Testis (tissue), 2 donors: ENCODE measurements at regions not wholly inside any gene's neighbourhood (a gene's known extent, or its start where the extent isn't known, plus 50 kb on each side); places are given as distances from the start of the nearest gene placed in this dataset.

Experiments used
- POLR2A ChIP-seq: fragments of 450-650 bp; IDR thresholded peaks from one replicate; pipeline ENCODE4 v1.6.1; 2017; ENCODE audit warnings: antibody characterized with exemption, mild to moderate bottlenecking, moderate library complexity
- TF ChIP-seq, protein P1 (sequence below), 3 experiments: fragments of 450-650 bp in 2 of 3; fragments of 200-600 bp in 1 of 3; sonication (generic) in 1 of 3; IDR thresholded peaks; one replicate each; pipeline ENCODE4 v1.5.1; 2016 to 2019; ENCODE audit warnings: antibody characterized with exemption in 3 of 3, mild to moderate bottlenecking in 2 of 3, moderate library complexity in 1 of 3

DNA sequence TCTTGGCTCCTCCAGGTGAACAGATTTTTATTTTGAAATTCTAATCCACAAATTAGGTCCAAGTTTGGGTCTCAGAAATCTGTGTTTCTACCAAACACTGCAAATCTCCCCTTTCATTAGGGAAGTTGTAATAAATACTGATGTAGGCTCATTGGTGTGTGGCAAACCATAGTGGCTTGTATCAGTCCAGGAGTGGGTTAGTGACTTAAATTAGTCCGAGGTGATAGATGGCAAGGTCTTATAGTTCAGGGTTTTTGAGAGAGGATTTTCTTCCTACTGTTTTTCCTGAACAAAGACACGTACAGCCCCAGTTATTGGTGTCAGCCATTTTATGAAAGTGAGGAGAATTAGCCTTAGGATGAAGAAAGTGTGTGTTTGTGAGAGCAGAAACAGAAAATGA is 74.6 kb downstream of the RPRM start:
- TF ChIP-seq, protein P1, sequence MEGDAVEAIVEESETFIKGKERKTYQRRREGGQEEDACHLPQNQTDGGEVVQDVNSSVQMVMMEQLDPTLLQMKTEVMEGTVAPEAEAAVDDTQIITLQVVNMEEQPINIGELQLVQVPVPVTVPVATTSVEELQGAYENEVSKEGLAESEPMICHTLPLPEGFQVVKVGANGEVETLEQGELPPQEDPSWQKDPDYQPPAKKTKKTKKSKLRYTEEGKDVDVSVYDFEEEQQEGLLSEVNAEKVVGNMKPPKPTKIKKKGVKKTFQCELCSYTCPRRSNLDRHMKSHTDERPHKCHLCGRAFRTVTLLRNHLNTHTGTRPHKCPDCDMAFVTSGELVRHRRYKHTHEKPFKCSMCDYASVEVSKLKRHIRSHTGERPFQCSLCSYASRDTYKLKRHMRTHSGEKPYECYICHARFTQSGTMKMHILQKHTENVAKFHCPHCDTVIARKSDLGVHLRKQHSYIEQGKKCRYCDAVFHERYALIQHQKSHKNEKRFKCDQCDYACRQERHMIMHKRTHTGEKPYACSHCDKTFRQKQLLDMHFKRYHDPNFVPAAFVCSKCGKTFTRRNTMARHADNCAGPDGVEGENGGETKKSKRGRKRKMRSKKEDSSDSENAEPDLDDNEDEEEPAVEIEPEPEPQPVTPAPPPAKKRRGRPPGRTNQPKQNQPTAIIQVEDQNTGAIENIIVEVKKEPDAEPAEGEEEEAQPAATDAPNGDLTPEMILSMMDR (IDR thresholded peaks at IDR 0.05) = no peak
- TF ChIP-seq POLR2A = no peak
